Stomach (tissue), 4 donors: ENCODE measurements at regions not wholly inside any gene's neighbourhood (a gene's known extent, or its start where the extent isn't known, plus 50 kb on each side); places are given as distances from the start of the nearest gene placed in this dataset.

Experiments used
- CTCF ChIP-seq, 7 experiments: fragments of 450-650 bp in 4 of 7; fragments of 200-600 bp in 3 of 7; sonication (generic) in 3 of 7; IDR thresholded peaks; one replicate each; pipeline ENCODE4 v1.5.1; 2016 to 2019; ENCODE audit warnings: antibody characterized with exemption in 7 of 7, control low read depth in 2 of 7, mild to moderate bottlenecking in 1 of 7
- EP300 ChIP-seq: sonication (generic); formaldehyde crosslinking; IDR thresholded peaks from one replicate; pipeline ENCODE4 v1.6.1; 2017; ENCODE audit warnings: antibody characterized with exemption
- POLR2A ChIP-seq, 4 donors: fragments of 450-650 bp; IDR thresholded peaks; one replicate each; pipeline ENCODE4 v1.6.1; 2016; ENCODE audit warnings: antibody characterized with exemption in 4 of 4, control low read depth in 2 of 4, mild to moderate bottlenecking in 1 of 4, moderate library complexity in 1 of 4

DNA sequence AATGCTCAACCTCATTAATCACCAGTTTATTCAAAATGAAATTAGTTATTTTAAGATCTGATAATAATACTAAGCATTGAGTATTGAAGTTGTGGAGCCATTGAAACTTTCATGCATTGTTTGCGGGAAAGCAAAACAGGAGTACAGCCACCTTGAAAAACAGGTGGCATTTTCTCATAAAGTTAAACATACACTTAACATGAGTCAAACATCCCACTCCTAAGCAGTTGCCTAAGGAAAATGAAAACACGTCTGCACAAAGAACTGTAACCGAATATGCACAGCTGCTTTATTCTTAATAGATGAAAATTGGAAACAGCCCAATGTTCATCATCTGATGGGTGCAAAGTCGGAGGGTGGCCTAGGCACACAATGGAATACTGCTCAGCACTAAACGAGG, 177.3 kb downstream of the IRX2 start:
- TF ChIP-seq POLR2A (IDR thresholded peaks at IDR 0.05): no peak
- no peak for TF ChIP-seq CTCF (IDR thresholded peaks at IDR 0.05)
- no peak for TF ChIP-seq EP300
